Stomach (tissue), 8 donors: ENCODE measurements at regions not wholly inside any gene's neighbourhood (a gene's known extent, or its start where the extent isn't known, plus 50 kb on each side); places are given as distances from the start of the nearest gene placed in this dataset.
A peak's percentile ranks its signal among the peaks of the same experiment; 100 is the strongest.
"Not testable (repeated sequence)": the region's sequence is repeated elsewhere in the genome, so short reads cannot be mapped to it uniquely, and the experiment has no call there.

Experiments
- DNase-seq, 2 donors: peaks; one replicate each; pipeline versions ENCODE4 v3.0.0 to v3.0.0-alpha.2; 2013 to 2019
- H3K27ac ChIP-seq, 5 donors: fragments of 200-600 bp in 4 of 5; sonication (generic) in 4 of 5; one replicate each; pipeline ENCODE4 v1.5.1; 2013 to 2019; ENCODE audit warnings: mild to moderate bottlenecking in 1 of 5, moderate library complexity in 1 of 5
- H3K27me3 ChIP-seq, 3 donors: fragments of 200-600 bp; sonication (generic); one replicate each; pipeline ENCODE4 v1.5.1; 2017 to 2019; ENCODE audit warnings: mixed run types in 1 of 3
- H3K36me3 ChIP-seq, 4 donors: fragments of 200-600 bp; sonication (generic); 1 replicate in 3 of 4; 2 replicates in 1 of 4; pipeline ENCODE4 v1.5.1; 2016 to 2019
- H3K4me1 ChIP-seq, 4 donors: fragments of 200-600 bp; sonication (generic); one replicate each; pipeline ENCODE4 v1.5.1; 2016 to 2019
- H3K4me3 ChIP-seq, 4 donors: fragments of 200-600 bp; sonication (generic) in 3 of 4; one replicate each; pipeline ENCODE4 v1.5.1; 2016 to 2019; ENCODE audit warnings: mild to moderate bottlenecking in 1 of 4
- H3K9me3 ChIP-seq, 4 donors: fragments of 200-600 bp; sonication (generic); one replicate each; pipeline ENCODE4 v1.5.1; 2016 to 2019
- CTCF ChIP-seq, 7 experiments: fragments of 450-650 bp in 4 of 7; fragments of 200-600 bp in 3 of 7; sonication (generic) in 3 of 7; IDR thresholded peaks; one replicate each; pipeline ENCODE4 v1.5.1; 2016 to 2019; ENCODE audit warnings: antibody characterized with exemption in 7 of 7, control low read depth in 2 of 7, mild to moderate bottlenecking in 1 of 7
- EP300 ChIP-seq: sonication (generic); formaldehyde crosslinking; IDR thresholded peaks from one replicate; pipeline ENCODE4 v1.6.1; 2017; ENCODE audit warnings: antibody characterized with exemption
- POLR2A ChIP-seq, 4 donors: fragments of 450-650 bp; IDR thresholded peaks; one replicate each; pipeline ENCODE4 v1.6.1; 2016; ENCODE audit warnings: antibody characterized with exemption in 4 of 4, control low read depth in 2 of 4, mild to moderate bottlenecking in 1 of 4, moderate library complexity in 1 of 4
- POLR2AphosphoS5 ChIP-seq, 3 donors: sonication (generic); formaldehyde crosslinking; IDR thresholded peaks; one replicate each; pipeline ENCODE4 v1.6.1; 2016; ENCODE audit warnings: antibody characterized with exemption in 3 of 3
- WGBS, 5 donors: extraction: QIAGEN DNeasy Blood & Tissue Kit in 3 of 5; methylation state at CpG; one replicate each; pipeline versions ENCODE4 v1.1.5 to v1.1.7; 2013 to 2018; 5-methylcytosine and 5-hydroxymethylcytosine counted together
- intact Hi-C: fragments of 100-400 bp; cut with DNase I; formaldehyde crosslinking; loops from one replicate; pipeline ENCODE4 v1.15.1; 2023; ENCODE audit warnings: low total_unique reads
- donor health status: healthy with polysubstance abuse.
- donor health status: Bipolar disorder and iron deficiency.
- donor health status: healthy.

- H3K4me1 ChIP-seq, H3K36me3 ChIP-seq, H3K9me3 ChIP-seq, H3K27ac ChIP-seq, H3K27me3 ChIP-seq, H3K4me3 ChIP-seq, DNase-seq, intact Hi-C loops: not testable (repeated sequence)
- WGBS, 5 donors = 92 to 100% (median 95%) methylated on average over 2 of the region's 2 CpGs
These were observed 85.1 kb upstream of the MAP4 start for GRCh38 chr3:48101301-48101650.

GRCh38 chr3:48092270-48092669 is 76.1 kb upstream of the MAP4 start:
- TF ChIP-seq POLR2AphosphoS5 (IDR thresholded peaks at IDR 0.05) (no peak), EP300 (no peak), CTCF (IDR thresholded peaks at IDR 0.05) (no peak), POLR2A (IDR thresholded peaks at IDR 0.05) (no peak)
- H3K4me3 ChIP-seq = no peak overlapping the region
- H3K27ac ChIP-seq = no peak overlapping the region
- no peak for DNase-seq
- intact Hi-C loops = no loop called here
- peaks cover 2 to 20% (median 7%) of the 10 kb centered on the region in 4 donors for H3K4me1 ChIP-seq
- H3K27me3 ChIP-seq = no peaks in the 10 kb centered on the region
- 43 to 94% (median 44%) methylated on average over 2 of the region's 2 CpGs for WGBS, 5 donors
- H3K9me3 ChIP-seq = no peaks in the 10 kb centered on the region
- H3K36me3 ChIP-seq = no peaks in the 10 kb centered on the region

- TF ChIP-seq POLR2AphosphoS5 (IDR thresholded peaks at IDR 0.05) (no peak), EP300 (no peak), POLR2A (IDR thresholded peaks at IDR 0.05) (no peak), CTCF (IDR thresholded peaks at IDR 0.05) (no peak)
- H3K27ac ChIP-seq = no peak overlapping the region
- DNase-seq = no peak
- H3K4me1 ChIP-seq = peaks cover 19 to 39% (median 26%) of the 10 kb centered on the region in 4 donors
- intact Hi-C loops = no loop called here
- H3K27me3 ChIP-seq = no peaks in the 10 kb centered on the region
- H3K4me3 ChIP-seq = no peak overlapping the region
- H3K9me3 ChIP-seq = no peaks in the 10 kb centered on the region
- H3K36me3 ChIP-seq = no peaks in the 10 kb centered on the region
- WGBS, 5 donors = 86 to 95% (median 90%) methylated on average over 19 of the region's 19 CpGs
These were observed 74.1 kb upstream of the MAP4 start for GRCh38 chr3:48090166-48090939.

GRCh38 chr3:48088749-48089466 is 72.7 kb upstream of the MAP4 start:
- peak overlapping the region; percentile 76 to 100 (median 92) for H3K4me3 ChIP-seq
- no peaks in the 10 kb centered on the region for H3K9me3 ChIP-seq
- H3K27me3 ChIP-seq = no peaks in the 10 kb centered on the region
- peaks cover 0 to 2% (median under 1%) of the 10 kb centered on the region in 4 donors for H3K36me3 ChIP-seq
- peak overlapping the region; percentile 97 to 99 (median 99) for H3K27ac ChIP-seq
- no peak for TF ChIP-seq CTCF (IDR thresholded peaks at IDR 0.05)
- peak; percentile 79 to 93 (median 85) for TF ChIP-seq POLR2AphosphoS5 (IDR thresholded peaks at IDR 0.05)
- peak in 2 of 4 donors; percentile 38 to 82 for TF ChIP-seq POLR2A (IDR thresholded peaks at IDR 0.05)
- no peak for TF ChIP-seq EP300
- H3K4me1 ChIP-seq = peaks cover 19 to 53% (median 33%) of the 10 kb centered on the region in 4 donors
- intact Hi-C loops = no loop called here
- WGBS, 5 donors = 0 to 2% (median 0%) methylated on average over 35 to 79 of the region's 79 CpGs
- DNase-seq = peak; percentile 97 to 99
